ENCODE measurements at regions not wholly inside any gene's neighbourhood (a gene's known extent, or its start where the extent isn't known, plus 50 kb on each side); places are given as distances from the start of the nearest gene placed in this dataset.

DNA sequence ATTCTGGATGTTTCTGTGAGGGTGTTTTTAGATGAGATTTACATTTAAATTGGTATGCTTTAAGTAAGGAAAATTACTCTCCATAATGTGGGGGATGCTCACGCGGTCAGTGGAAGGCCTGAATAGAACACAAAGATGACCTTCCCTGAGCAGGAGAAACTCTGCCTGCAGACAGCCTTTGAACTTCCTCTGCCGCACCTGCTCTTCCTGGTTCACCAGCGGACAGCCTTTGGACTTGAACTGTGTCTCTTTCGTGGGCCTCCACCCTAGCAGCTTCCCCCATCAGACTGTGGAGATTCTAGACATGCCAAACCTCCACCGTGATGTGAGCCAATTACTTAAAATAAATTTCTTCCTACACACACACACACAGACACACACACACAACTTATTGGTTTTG, 210.7 kb downstream of the EFCAB11 start:
- Mint-ChIP-seq H3K4me1 (ENCODE audit: insufficient read depth, unreplicated experiment) (no peaks in the 10 kb centered on the region), H3K27me3 (ENCODE audit: insufficient read depth, unreplicated experiment) (no peaks in the 10 kb centered on the region), H3K4me3 (ENCODE audit: unreplicated experiment) (no peak overlapping the region), H3K36me3 (ENCODE audit: insufficient read depth, unreplicated experiment) (no peaks in the 10 kb centered on the region), H3K9me3 (ENCODE audit: unreplicated experiment) (peaks cover 7% of the 10 kb centered on the region), H3K27ac (ENCODE audit: low read depth, unreplicated experiment) (no peak overlapping the region)
- BruUV-seq (replicated peaks): no TSS peak
- ChIA-PET CTCF (no interaction called here), POLR2A (no interaction called here)
- intact Hi-C loops (cut with micrococcal nuclease): no loop called here
- no peak for DNase-seq (ENCODE audit: unreplicated experiment)
- no peak for TF ChIP-seq CTCF (IDR thresholded peaks at IDR 0.05; ENCODE audit: unreplicated experiment)

DNA sequence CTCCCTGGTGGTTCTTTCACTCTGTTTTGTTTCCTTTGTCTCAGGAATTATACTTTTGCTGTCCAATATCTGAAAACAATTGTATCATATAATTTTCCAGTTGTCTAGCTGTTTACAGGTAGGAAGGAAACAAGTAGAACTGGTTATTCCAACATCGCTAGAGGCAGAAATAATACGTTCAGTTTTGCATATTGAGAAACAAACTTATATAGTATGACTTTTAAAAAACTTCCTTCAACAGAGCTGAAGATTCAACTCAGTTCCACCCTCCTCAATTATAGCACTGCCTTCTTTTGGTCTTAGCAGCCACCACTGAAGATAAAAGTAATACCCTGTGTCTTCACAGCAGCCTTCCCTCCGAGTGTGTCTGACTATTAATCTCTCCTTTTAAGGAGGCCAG, 214.3 kb downstream of the EFCAB11 start:
- no peak overlapping the region for H3K27ac Mint-ChIP-seq (ENCODE audit: low read depth, unreplicated experiment)
- peaks cover 7% of the 10 kb centered on the region for H3K9me3 Mint-ChIP-seq (ENCODE audit: unreplicated experiment)
- ChIA-PET CTCF (interaction anchor here (0.6 to 0.9 kb wide), 3 partner anchors 28 to 1035 kb away, joined by 3 to 6 read pairs (median 3); no protein-coding TSS in a partner anchor), POLR2A (no interaction called here)
- H3K4me1 Mint-ChIP-seq (ENCODE audit: insufficient read depth, unreplicated experiment): peaks cover 6% of the 10 kb centered on the region
- BruUV-seq (replicated peaks): no TSS peak
- H3K36me3 Mint-ChIP-seq (ENCODE audit: insufficient read depth, unreplicated experiment): no peaks in the 10 kb centered on the region
- no peaks in the 10 kb centered on the region for H3K27me3 Mint-ChIP-seq (ENCODE audit: insufficient read depth, unreplicated experiment)
- DNase-seq (ENCODE audit: unreplicated experiment): no peak
- TF ChIP-seq CTCF (IDR thresholded peaks at IDR 0.05; ENCODE audit: unreplicated experiment): no peak
- intact Hi-C loops (cut with micrococcal nuclease): no loop called here
- H3K4me3 Mint-ChIP-seq (ENCODE audit: unreplicated experiment): no peak overlapping the region

- ChIA-PET POLR2A (no interaction called here), CTCF (no interaction called here)
- Mint-ChIP-seq H3K4me3 (ENCODE audit: unreplicated experiment) (no peak overlapping the region), H3K27me3 (ENCODE audit: insufficient read depth, unreplicated experiment) (no peaks in the 10 kb centered on the region), H3K36me3 (ENCODE audit: insufficient read depth, unreplicated experiment) (no peaks in the 10 kb centered on the region), H3K9me3 (ENCODE audit: unreplicated experiment) (peaks cover 3% of the 10 kb centered on the region), H3K4me1 (ENCODE audit: insufficient read depth, unreplicated experiment) (peaks cover 6% of the 10 kb centered on the region), H3K27ac (ENCODE audit: low read depth, unreplicated experiment) (no peak overlapping the region)
- DNase-seq (ENCODE audit: unreplicated experiment): peak; percentile 6
- no TSS peak for BruUV-seq (replicated peaks)
- intact Hi-C loops (cut with micrococcal nuclease): no loop called here
- TF ChIP-seq CTCF (IDR thresholded peaks at IDR 0.05; ENCODE audit: unreplicated experiment): no peak
Measured at GRCh38 chr14:89736881-89737280, 217.6 kb downstream of the EFCAB11 start.

DNA sequence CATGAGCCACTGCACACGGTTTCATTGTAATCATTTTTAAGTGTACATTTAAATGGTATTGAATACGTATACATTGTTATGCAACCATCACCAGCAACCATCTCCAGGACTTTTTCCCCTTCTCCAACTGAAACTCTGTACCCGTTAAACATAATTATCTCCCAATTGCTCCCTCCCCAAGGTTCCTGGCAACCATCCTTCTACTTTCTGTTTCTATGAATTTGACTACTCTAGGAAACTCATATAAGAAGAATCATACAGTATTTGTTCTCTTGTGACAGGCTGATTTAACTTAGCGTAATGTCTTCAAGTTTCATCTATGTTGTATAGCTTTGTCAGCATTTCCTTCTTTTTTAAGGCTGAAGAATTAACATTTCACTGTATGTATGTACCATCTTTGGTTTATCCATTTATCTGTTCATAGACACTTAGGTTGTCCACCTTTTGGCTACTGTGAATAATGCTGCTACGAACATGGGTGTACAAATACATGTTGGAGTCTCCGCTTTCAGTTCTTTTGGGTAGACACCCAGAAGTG, 223.1 kb downstream of the EFCAB11 start:
- CTCF ChIA-PET: interaction anchor here (1.8 kb wide), 1 partner anchor 10 kb away, joined by 5 read pairs; no protein-coding TSS in a partner anchor
- no peaks in the 10 kb centered on the region for H3K36me3 Mint-ChIP-seq (ENCODE audit: insufficient read depth, unreplicated experiment)
- no peaks in the 10 kb centered on the region for H3K27me3 Mint-ChIP-seq (ENCODE audit: insufficient read depth, unreplicated experiment)
- no TSS peak for BruUV-seq (replicated peaks)
- TF ChIP-seq CTCF (IDR thresholded peaks at IDR 0.05; ENCODE audit: unreplicated experiment): no peak
- H3K27ac Mint-ChIP-seq (ENCODE audit: low read depth, unreplicated experiment): no peak overlapping the region
- POLR2A ChIA-PET: no interaction called here
- intact Hi-C loops (cut with micrococcal nuclease): no loop called here
- no peak for DNase-seq (ENCODE audit: unreplicated experiment)
- no peaks in the 10 kb centered on the region for H3K4me1 Mint-ChIP-seq (ENCODE audit: insufficient read depth, unreplicated experiment)
- H3K4me3 Mint-ChIP-seq (ENCODE audit: unreplicated experiment): no peak overlapping the region
- no peaks in the 10 kb centered on the region for H3K9me3 Mint-ChIP-seq (ENCODE audit: unreplicated experiment)
